B cell (primary cell): ENCODE measurements at regions not wholly inside any gene's neighbourhood (a gene's known extent, or its start where the extent isn't known, plus 50 kb on each side); places are given as distances from the start of the nearest gene placed in this dataset.

Experiments used
- EZH2 ChIP-seq: IDR thresholded peaks from 2 replicates; pipeline ENCODE4 v1.6.1; 2012; ENCODE audit warnings: borderline replicate concordance, low read depth, mild to moderate bottlenecking, moderate library complexity, low read length; ENCODE audit not compliant: insufficient read depth, poor library complexity, severe bottlenecking
- TF ChIP-seq, protein P1 (sequence below): fragments of 200-600 bp; IDR thresholded peaks from one replicate; pipeline ENCODE4 v1.8.0; 2022; ENCODE audit warnings: antibody characterized with exemption, mild to moderate bottlenecking

DNA sequence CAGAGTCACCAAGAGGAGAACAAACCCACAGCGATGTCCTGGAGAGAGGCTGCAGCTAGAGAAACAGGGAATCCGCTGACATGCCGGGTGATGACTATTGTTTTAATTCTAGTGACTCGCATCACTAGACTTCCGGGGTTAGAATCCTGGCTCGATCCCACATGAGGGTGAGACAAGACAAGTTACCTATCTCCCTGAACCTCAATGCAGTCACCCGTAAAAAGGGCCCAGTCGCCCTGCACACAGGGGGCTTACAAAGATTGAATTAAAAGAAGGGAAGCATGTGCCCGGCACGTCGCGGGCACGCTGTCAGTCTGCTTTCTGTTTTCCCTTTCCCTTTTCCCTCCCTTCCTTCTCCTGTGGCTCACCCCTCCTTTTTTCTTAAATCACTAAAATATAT lies 212.9 kb upstream of the FOXF1 start:
- TF ChIP-seq, protein P1, sequence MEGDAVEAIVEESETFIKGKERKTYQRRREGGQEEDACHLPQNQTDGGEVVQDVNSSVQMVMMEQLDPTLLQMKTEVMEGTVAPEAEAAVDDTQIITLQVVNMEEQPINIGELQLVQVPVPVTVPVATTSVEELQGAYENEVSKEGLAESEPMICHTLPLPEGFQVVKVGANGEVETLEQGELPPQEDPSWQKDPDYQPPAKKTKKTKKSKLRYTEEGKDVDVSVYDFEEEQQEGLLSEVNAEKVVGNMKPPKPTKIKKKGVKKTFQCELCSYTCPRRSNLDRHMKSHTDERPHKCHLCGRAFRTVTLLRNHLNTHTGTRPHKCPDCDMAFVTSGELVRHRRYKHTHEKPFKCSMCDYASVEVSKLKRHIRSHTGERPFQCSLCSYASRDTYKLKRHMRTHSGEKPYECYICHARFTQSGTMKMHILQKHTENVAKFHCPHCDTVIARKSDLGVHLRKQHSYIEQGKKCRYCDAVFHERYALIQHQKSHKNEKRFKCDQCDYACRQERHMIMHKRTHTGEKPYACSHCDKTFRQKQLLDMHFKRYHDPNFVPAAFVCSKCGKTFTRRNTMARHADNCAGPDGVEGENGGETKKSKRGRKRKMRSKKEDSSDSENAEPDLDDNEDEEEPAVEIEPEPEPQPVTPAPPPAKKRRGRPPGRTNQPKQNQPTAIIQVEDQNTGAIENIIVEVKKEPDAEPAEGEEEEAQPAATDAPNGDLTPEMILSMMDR: no peak
- TF ChIP-seq EZH2: no peak
